Right renal cortex interstitium (tissue), 3 donors: ENCODE measurements at regions not wholly inside any gene's neighbourhood (a gene's known extent, or its start where the extent isn't known, plus 50 kb on each side); places are given as distances from the start of the nearest gene placed in this dataset.

ENCODE experiments used
- DNase-seq, 3 donors: peaks; one replicate each; pipeline ENCODE4 v3.0.0-alpha.2; 2013; ENCODE audit warnings: low read depth in 3 of 3, low spot score in 2 of 3

- no peak for DNase-seq
Measured at GRCh38 chr2:105626212-105626965, 118.3 kb upstream of the NCK2 start.

- DNase-seq, result no peak
Measured at GRCh38 chr2:105625632-105626031, 119.1 kb upstream of the NCK2 start.

GRCh38 chr2:105621038-105621437, 123.7 kb upstream of the NCK2 start:
- DNase-seq, result no peak

DNA sequence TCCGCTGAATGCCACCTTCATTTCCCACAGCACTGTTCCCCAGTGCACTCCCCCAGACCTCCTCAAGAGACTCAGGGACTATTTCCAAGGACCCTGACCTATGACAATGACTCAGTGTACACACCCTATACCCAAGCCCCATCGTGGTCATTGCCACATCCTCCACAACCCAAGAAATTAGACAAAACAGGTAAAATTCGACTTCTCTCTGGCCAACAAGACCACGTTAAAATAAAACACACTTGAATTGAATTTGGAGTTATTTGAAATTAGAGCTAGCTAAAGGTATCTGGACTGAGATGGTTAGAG, 126.4 kb upstream of the NCK2 start:
- DNase-seq, result no peak

DNA sequence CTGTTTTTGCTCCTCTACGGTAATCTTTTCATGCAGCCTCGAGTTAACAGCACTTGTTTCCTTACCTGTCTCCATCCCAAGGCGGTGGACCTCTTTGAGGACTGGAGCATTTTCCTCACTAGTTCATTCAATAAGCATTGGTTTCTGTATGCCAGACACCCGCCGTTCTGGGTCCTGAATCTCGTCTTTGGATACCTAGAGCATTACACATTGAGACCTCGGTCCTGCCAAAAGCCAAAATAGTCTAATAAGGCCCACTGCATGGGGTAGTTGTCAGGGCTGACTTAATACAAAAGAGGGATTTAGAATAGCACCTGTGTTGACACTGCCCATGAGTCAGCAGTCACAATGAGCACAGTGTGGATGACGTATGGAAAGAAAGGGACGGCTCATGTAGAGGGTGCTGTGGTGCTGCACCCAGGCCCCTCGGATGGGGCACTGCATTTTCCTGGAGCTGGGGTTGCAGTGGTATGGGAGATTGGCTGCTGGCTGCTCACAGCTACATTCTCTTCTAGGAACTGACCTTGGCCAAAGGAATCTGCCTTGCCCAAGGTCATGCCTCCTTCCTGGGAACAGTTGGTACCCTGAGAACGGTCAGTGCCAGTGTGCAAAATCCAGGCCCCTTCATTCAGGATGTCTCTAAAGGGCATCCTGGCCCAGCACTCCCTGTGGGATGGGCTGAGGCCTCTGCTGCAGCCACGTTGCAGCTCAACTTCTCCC, 126.9 kb upstream of the NCK2 start:
- no peak for DNase-seq

GRCh38 chr2:105615305-105615704, 129.4 kb upstream of the NCK2 start:
- DNase-seq, result no peak

- DNase-seq, result peak in 1 of 3 donors; percentile 17
Measured at GRCh38 chr2:105611811-105612424, 132.8 kb upstream of the NCK2 start.

GRCh38 chr2:105611333-105611637, 133.4 kb upstream of the NCK2 start:
- DNase-seq, result no peak

DNA sequence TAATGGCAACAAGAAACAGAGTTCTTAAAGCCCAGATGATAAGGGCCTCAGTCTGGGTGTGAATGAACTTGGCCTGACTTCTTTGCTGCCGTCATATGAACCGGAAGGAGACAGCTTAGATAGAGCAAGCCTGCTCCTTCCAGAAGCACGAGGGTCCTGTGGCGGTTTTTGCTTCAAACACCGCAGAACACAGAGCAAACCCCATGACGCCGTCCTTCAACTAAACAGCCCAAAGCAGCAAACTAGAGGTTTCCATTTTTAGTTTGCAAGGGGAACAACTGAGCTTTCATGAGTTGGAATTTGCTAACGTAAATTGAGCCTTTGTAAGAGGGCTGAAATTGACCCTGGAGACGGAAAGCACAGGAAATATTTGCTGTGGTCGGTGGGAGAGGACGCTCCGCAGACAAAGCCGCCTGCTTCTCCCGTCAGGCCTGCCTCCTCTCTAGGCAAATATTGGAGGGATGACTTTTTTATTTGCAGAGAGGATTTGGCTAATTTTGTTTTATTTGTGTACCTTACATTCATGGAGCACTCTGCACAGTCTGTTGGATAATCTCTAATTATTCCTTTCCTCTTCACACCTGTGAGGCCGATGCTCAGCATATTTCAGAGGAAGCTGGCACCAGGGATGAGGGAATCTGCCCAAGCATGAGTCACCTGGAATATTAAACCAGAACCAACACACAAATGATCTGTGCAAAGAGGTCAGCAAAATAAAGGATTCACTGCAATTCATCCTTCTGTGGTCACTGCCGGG, 134.0 kb upstream of the NCK2 start:
- DNase-seq, result no peak

DNA sequence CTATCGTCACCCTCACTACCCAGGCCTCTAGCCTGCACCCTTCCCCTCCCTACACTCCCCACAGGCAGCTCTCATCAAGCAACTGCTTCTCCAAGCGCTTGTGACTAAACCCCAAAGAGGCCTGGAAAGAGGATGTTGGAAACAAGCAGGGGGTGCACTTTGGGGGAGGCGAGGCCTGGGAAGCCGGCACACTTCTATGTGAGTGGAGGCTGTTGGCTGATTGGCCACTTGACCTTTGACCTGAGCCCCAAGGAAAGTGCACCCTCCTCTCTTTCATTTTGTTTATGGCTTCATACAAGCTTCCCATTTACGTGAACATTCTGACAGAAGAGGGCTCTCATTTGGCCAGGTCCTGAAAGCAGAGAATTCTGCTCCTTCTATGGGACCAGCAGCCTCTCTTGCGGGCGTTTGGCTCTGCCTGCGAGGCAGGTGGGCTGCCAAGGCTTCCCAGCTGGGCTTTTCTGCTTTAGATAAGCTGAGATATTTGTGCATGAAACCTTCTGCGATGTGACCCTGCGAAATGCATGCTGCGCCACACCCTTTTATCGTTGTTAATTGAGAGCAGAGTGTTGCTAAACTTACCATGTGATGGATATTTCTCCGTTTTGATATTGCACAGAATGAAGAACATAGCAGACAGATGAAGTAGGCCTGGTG, 134.8 kb upstream of the NCK2 start:
- DNase-seq, result no peak

DNA sequence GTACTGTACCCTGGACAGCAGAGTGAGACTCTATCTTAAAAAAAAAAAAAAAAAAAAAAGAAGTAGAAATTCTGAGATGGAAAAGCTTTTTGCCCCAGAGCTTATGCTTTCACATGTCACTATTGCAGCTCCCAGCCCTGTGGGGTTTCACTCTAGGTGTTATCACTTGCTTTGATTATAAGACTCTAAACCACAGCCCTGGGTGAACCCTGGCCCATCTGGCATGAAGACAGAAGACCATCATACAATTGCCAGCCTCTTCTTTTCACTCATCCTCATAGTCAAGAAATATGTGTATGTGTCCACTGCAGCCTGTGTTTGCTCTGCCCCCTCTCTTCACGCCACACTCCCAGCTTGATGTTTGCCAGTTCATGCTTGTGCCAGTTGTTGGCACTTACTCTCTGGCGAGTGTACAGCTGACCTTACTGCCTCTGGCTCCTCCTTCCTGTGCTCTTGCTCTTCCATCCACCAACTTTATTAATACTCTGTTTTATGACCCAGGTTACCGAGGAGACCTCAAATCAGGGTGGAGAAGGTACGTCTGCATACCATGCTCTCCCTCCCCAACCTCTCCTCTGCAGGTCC, 136.7 kb upstream of the NCK2 start:
- no peak for DNase-seq

- no peak for DNase-seq
Measured at GRCh38 chr2:105606081-105606480, 138.6 kb upstream of the NCK2 start.

GRCh38 chr2:105604938-105605337, 139.8 kb upstream of the NCK2 start:
- no peak for DNase-seq

DNA sequence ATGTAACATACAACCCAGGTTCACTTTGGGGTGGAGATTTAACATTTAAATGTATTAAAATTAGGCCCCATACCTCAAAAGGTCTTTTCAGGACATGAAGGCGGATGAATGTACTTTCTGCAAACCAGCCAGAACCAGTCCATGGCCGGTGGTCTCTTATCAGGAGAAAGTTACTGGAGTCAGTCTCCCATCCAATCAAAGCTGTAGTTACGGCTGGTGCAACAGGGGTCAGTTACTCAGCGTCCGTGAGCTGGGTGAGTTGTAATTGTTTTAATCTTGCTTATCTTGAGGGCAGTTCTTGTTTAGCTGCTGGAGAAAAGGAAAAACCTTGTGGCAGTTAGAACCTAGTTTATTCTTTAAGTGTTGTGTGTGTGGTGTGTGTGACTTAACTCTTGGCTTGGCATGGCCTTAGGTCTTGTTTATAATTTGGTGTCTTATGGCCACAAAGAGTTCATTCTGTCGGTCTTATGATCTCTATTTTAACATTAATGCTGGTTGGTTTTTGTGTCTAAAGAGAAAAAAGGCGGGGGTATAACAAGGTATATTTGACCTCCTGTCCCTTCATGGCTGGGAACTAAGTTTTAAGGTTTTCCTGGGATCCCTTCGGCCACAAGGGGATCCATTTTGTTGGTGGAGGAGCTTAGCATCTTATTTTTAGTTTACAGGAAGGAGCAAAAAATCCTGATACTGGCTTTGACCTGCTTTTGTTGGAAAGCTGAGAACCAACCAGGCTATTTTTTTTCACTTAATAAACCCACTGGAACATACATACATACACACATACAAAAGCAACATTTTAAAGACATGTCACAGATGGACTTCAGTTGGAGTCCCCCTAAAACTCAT, 143.5 kb upstream of the NCK2 start:
- DNase-seq, result no peak

DNA sequence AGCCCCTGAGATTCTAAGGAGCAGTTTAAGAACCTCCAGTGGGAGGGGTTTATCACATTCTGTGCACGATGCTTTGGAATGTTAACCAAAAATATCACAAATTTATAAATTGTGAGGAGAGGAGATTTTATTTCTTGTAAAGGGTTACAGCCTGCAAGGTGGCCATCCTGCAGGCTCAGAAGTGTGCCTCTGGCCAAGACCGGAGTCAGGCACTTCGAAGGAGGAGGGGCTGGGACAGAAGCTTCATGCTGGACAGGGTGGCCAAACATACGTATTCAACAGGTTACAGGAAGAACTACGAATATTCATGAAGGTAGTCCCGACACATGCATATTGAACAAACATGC, 144.1 kb upstream of the NCK2 start:
- DNase-seq, result no peak

DNA sequence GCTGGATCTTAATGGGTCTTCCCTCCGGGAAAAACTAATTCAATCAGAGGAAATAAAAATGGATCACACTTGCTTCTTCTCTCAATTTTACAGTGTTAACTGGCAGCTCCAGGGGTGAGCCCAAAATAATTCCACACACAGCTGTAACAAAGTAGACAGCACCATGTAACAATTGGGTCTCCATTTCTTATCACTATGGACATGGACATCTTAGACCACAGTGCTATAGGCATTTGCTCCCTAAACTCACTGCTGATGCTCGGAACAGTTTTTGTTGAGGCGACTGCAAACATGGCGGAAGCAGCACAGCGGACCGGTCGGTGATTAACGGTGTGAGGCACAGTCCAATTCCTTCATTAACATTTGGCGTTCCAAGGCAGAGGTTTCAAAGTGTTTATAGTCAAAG, 144.7 kb upstream of the NCK2 start:
- DNase-seq, result no peak

DNA sequence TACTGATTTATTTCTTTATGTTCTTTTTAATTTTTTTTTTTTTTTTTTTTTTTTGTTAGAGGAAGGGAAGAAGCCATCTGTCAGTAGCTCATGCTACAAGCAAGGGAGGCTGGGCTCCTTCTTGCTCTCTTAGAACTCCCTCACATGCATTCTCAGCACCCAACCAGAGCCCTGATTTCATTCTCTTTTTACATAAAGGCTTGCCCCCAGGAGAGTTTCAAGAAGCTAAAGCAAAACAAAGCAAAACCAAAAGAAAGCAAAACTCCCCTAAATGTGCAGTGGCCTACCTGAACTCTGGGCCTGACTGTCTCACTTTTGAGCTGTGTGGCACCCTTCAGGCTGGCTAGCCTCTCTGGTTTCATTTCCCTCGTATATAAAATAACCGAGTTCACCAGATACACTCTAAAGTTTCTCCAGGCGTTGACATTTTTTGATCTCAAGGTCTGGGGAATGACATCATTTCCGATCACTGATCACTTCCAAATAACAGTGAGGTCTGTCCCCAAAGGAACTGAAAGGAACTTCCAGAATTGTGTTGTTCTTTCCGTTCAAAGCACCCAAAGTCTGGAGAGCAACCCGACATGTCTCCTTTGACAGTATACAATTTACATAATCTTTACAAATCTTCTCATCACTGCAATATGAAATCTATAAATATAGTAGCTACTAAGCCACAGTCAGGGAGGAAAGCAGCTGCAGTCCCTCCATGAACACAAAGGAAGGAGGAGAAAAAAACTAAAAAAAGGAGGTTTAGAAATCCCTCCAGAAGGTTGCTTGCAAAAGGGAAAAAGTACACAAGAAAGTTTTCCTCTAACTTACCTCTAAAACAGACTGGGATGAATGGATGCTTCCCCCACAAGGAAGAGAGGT, 145.6 kb upstream of the NCK2 start:
- DNase-seq, result no peak

- no peak for DNase-seq
Measured at GRCh38 chr2:105597806-105598803, 146.6 kb upstream of the NCK2 start.
